NCI-H69 (cell line): ENCODE measurements at regions not wholly inside any gene's neighbourhood (a gene's known extent, or its start where the extent isn't known, plus 50 kb on each side); places are given as distances from the start of the nearest gene placed in this dataset.

Source experiments
- DNase-seq: peaks from one replicate; lab custom pipeline; 2025; lab: John Stamatoyannopoulos, UW

- DNase-seq = no peak
Observed at GRCh38 chr2:144213797-144214196, 306.1 kb downstream of the ZEB2 start.

DNA sequence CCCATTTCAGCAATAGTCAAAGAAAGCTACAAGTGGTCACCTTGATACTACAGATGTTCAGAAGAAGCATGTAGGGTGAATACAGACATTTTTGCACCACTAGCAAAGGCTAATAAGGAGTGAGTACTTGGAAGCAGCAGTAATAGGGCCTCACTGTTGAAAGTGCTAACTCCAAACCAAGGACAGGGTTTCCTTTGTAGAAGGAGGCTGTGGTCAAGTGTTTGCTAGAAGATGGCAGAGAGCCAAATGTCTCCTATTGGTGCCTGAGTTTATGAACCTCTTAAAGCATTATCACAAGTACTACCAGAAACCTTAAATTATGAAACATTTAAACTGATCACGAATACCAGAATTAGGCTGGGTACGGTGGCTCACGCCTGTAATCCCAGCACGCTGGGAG is 308.1 kb downstream of the ZEB2 start:
- no peak for DNase-seq

- DNase-seq = no peak
Observed at GRCh38 chr2:144211065-144211464, 308.9 kb downstream of the ZEB2 start.

DNA sequence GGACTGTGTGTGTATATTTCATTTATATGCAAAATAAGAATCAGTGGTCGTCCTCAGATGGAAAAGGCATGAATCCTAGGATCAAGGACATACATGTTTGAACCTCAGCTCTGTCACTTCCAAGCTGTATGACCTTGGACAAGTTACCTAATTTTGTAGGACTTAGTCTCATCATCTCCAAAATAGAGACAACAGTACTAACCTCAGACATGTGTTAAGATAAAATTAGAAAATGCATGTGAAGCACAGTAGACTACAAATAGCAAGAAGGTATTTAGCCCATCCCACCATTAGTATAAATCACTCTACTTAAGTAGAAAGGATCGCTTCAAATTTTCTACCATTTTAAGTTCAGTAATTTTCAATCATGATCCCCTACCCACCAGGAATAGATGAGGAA is 309.8 kb downstream of the ZEB2 start:
- no peak for DNase-seq

GRCh38 chr2:144208924-144209323 is 311.0 kb downstream of the ZEB2 start:
- DNase-seq = no peak

- DNase-seq = no peak
Observed at GRCh38 chr2:144206019-144206418, 313.9 kb downstream of the ZEB2 start.

DNA sequence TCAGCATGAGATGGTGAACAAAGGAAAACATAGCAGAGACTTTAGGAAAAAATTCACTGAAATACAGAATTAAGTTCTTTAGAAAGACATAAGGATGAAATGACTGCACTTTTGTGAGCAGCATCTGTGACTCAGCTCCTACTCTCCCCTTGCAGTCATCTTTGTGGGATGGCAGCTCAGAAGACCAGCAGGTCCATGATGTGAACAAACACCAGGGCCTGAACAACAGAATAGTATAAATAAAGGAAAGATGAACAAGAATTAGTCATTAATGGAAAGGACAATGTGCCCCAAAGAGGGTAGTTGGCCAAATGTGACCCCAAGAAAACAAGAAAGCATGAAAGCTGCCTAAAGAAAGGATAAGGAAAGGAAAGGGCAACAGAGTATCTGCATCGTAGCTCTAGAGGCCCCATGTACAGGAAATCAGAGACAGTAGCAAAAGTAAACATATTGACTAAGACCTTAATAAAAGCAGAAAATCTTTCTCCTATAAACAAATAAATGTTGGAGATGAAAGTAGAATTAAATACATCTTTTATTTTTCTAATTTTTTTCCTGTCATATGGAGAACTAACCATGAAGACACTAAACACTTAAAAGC is 318.0 kb downstream of the ZEB2 start:
- no peak for DNase-seq

- DNase-seq = no peak
Observed at GRCh38 chr2:144201126-144201525, 318.8 kb downstream of the ZEB2 start.

DNA sequence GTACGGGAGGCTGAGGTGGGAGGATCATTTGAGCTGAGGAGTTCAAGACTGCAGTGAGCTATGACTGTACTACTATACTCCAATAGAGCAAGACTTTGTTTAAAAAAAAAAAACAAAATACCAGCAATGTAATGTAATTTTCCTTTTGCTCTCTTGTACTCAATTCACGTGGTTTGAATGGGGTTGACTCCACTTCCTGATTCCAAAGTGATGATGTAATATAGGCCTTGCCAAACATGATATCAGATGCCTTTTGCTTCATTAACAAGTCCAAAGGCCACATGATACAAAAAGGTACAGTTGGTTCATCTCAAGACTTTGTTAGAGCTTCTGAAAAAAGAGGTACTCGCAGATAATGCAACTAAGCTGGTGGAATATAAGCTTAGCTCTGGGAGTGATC is 321.8 kb downstream of the ZEB2 start:
- DNase-seq = no peak

GRCh38 chr2:144194326-144195071 is 325.4 kb downstream of the ZEB2 start:
- DNase-seq = no peak

GRCh38 chr2:144190908-144191605 is 328.9 kb downstream of the ZEB2 start:
- no peak for DNase-seq

GRCh38 chr2:144183727-144184126 is 336.2 kb downstream of the ZEB2 start:
- DNase-seq = no peak

GRCh38 chr2:144181001-144181400 is 338.9 kb downstream of the ZEB2 start:
- DNase-seq = no peak

DNA sequence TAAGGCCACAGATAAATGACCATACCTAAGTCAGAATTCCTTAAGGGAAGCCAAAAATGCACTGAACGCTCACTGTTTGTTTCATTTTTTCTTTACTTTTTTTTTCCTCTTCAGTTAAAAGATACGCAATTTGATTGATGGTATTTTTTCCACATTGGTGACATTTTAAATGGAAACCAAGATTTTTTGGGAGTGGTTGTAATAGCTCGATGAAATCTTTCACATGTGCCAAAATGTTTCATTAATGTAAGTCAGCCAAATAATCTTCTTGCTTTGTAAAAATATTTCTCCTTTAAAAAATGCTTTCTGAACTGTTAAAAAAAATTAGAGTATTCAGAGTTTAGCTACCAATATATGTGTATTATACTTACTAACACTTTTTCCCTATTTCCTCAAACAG is 339.8 kb downstream of the ZEB2 start:
- DNase-seq = no peak

DNA sequence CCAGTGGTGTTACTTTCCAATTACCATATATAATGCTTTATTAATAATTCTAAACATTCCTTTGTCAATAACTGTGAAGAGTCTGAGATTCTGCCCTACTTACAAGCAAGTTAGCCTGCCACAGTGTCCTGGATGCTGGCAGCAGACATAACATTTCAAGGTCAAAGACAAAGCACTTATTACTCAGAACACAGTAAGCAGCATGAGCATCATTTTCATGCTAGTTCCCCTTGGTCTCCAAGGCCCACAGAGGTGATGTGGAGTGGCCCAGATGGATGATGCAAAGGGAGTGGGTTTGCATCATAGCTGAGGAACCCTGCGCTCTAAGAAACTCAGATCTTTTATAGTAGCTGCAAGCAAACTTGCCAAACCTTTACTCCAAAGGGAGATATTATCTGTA is 349.7 kb downstream of the ZEB2 start:
- no peak for DNase-seq

- DNase-seq = no peak
Observed at GRCh38 chr2:144166743-144167142, 353.2 kb downstream of the ZEB2 start.

DNA sequence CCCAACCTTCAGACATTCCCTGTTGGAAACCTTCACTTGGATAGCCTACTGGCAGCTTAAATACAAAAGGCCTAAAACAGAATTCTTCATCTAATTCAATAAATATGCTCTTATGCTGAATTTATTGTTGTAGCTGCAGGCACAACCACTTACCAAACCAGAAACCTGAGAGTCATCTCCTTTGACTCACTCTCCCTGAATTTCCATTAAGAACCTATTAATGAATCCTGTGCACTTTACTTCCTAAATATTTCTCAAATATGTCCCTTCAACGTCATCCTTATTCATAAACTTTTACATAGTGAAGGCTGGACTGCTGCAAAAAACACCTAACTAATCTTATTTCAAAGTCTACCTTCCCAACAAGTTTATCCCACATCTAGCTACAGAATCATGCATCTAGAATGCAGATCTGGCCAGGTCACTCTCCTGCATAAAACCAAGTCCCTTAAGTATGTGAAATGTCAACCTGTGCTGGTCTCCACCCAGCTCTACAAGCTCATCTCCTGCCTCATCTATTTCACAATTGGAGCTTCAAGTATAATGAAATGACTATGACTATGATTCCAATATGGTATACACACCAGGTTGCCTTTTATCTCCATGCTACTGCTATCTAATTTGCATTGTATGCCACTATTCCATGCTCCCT is 354.2 kb downstream of the ZEB2 start:
- DNase-seq = no peak

DNA sequence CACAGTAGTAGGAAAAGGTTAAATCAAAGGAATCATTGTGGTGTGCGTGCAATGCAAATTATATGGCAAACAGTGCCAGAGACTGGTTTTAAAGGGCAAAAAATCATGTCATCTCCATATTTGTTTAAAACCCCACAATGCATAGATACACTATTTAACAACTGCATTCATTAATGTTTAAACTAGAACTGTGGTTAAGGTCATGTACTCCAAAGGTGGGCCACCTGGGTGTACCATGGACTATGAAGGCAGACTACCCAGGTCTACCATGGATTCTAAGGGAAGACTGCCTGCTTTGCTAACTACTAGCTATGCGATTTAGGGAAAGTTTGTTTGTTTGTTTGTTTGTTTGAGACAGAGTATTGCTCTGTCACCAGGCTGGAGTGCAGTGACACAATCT is 356.3 kb downstream of the ZEB2 start:
- DNase-seq = no peak

GRCh38 chr2:144162652-144163051 is 357.3 kb downstream of the ZEB2 start:
- peak; percentile 9 for DNase-seq

DNA sequence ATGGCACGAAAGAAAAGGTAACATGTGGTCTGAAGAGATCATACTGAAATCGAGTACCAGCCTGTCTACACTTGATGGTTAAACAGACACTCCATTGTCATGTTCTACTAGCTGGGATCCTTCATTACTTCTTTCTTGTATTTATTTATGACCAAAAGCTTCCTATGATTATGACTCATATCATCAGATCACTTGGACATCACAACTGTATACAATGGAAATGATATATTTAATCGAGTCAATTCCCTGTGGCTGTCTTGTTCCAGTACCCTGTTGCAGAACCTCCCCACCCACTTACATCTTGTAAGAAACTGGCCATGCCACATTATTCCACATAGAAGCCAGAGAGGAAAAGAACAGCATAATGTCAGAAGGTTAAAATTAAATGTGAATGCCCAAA is 358.9 kb downstream of the ZEB2 start:
- DNase-seq = no peak

DNA sequence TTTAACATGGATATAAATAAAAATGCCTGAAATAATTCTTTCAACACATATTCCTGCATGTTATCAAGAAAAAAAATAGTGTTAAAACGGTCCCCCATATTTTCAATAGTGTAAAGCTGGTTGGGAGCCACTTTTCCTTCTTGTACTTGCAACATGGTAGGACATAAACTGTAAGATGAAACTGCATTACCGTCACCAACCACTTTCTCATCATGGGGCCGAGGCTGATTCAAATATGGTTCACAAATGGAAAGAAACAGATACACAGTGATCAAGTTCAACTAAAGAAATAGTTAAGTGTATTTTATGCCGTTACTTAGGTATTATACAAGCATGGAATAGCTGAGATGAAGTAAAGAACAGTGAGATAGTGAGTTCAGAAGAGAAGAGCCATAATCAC is 360.7 kb downstream of the ZEB2 start:
- no peak for DNase-seq

- no peak for DNase-seq
Observed at GRCh38 chr2:144158096-144158495, 361.8 kb downstream of the ZEB2 start.
